ENCODE measurements at regions not wholly inside any gene's neighbourhood (a gene's known extent, or its start where the extent isn't known, plus 50 kb on each side); places are given as distances from the start of the nearest gene placed in this dataset.

- TF ChIP-seq CTCF (IDR thresholded peaks at IDR 0.05; ENCODE audit: low read length) (no peak), EZH2 (IDR thresholded peaks at IDR 0.05; ENCODE audit: borderline replicate concordance, low read length) (no peak)
Measured at GRCh38 chr9:108441251-108441650, 414.5 kb downstream of the ACTL7B start.

Data from OCI-LY1 (cell line).